B cell (primary cell): ENCODE measurements at regions not wholly inside any gene's neighbourhood (a gene's known extent, or its start where the extent isn't known, plus 50 kb on each side); places are given as distances from the start of the nearest gene placed in this dataset.

Experiments used
- EZH2 ChIP-seq: IDR thresholded peaks from 2 replicates; pipeline ENCODE4 v1.6.1; 2012; ENCODE audit warnings: borderline replicate concordance, low read depth, mild to moderate bottlenecking, moderate library complexity, low read length; ENCODE audit not compliant: insufficient read depth, poor library complexity, severe bottlenecking
- TF ChIP-seq, protein P1 (sequence below): fragments of 200-600 bp; IDR thresholded peaks from one replicate; pipeline ENCODE4 v1.8.0; 2022; ENCODE audit warnings: antibody characterized with exemption, mild to moderate bottlenecking

DNA sequence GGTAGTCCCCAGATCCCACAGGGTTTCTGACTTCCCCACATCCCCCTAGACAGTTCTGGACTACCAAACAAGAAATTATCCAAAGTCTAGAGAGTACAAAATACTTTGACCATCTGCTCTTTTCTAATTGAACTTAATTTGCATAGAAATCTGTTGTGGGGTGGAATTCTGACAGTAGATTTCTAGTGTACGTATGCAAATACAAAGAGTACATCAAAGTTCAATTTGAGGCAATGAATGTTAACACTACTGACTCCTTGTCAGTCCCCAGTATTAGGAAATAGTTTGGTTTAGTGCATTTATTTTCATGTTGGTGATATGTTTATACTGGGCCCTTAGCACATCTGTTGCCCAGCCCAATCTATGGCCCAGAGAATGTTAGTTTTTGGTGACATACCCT, 292.6 kb downstream of the CETN3 start:
- TF ChIP-seq, protein P1, sequence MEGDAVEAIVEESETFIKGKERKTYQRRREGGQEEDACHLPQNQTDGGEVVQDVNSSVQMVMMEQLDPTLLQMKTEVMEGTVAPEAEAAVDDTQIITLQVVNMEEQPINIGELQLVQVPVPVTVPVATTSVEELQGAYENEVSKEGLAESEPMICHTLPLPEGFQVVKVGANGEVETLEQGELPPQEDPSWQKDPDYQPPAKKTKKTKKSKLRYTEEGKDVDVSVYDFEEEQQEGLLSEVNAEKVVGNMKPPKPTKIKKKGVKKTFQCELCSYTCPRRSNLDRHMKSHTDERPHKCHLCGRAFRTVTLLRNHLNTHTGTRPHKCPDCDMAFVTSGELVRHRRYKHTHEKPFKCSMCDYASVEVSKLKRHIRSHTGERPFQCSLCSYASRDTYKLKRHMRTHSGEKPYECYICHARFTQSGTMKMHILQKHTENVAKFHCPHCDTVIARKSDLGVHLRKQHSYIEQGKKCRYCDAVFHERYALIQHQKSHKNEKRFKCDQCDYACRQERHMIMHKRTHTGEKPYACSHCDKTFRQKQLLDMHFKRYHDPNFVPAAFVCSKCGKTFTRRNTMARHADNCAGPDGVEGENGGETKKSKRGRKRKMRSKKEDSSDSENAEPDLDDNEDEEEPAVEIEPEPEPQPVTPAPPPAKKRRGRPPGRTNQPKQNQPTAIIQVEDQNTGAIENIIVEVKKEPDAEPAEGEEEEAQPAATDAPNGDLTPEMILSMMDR, result no peak
- TF ChIP-seq EZH2, result no peak
